Endothelial cell of umbilical vein (primary cell): ENCODE measurements at regions not wholly inside any gene's neighbourhood (a gene's known extent, or its start where the extent isn't known, plus 50 kb on each side); places are given as distances from the start of the nearest gene placed in this dataset.

Source experiments
- BruUV-seq: library from RNA; stranded (reverse); fragments of 400-500 nt; replicated peaks from 2 replicates; lab custom pipeline; 2021; lab: Mats Ljungman, UMichigan
- CTCF ChIA-PET: fragments of 300-600, 350-600 bp; sonication (Branson Sonifier 250); formaldehyde crosslinking; loops from one replicate; lab custom pipeline; 2021; ENCODE audit warnings: antibody characterized with exemption, inconsistent platforms; lab: Charles Lee
- POLR2A ChIA-PET: fragments of 300-600, 350-600 bp; sonication (Branson Sonifier 250); formaldehyde crosslinking; loops from one replicate; lab custom pipeline; 2021; ENCODE audit warnings: antibody characterized with exemption, inconsistent platforms; lab: Charles Lee
- DNase-seq: peaks from one replicate; pipeline ENCODE4 v3.0.0-alpha.2; 2011; ENCODE audit warnings: low read depth, low spot score
- FAIRE-seq: peaks from 2 replicates; lab custom pipeline; 2011; peaks lifted over from hg19 to GRCh38; lab: Jason Lieb, UNC
- H2AFZ ChIP-seq: 2 replicates; pipeline ENCODE4 v1.6.0; 2012; ENCODE audit warnings: low read depth, low read length, control low read depth, inconsistent platforms
- H3K27ac ChIP-seq: 2 replicates; pipeline ENCODE4 v1.5.1; 2011; ENCODE audit warnings: low read depth, mild to moderate bottlenecking, control low read depth, low read length, moderate library complexity; ENCODE audit not compliant: insufficient read depth
- H3K27me3 ChIP-seq, 2 experiments: 2 replicates each; pipeline versions ENCODE4 v1.6.0 to v1.6.1; 2011; ENCODE audit warnings: low read length in 2 of 2, mixed read lengths in 1 of 2; ENCODE audit not compliant: control insufficient read depth in 2 of 2, insufficient read depth in 2 of 2
- H3K36me3 ChIP-seq, 2 experiments: 2 replicates in 1 of 2; 3 replicates in 1 of 2; pipeline ENCODE4 v1.5.1; 2011; ENCODE audit warnings: low read length in 2 of 2, mild to moderate bottlenecking in 1 of 2, moderate library complexity in 1 of 2; ENCODE audit not compliant: control insufficient read depth in 2 of 2, insufficient read depth in 2 of 2; ENCODE audit errors: extremely low read depth in 1 of 2
- H3K4me1 ChIP-seq: 3 replicates; pipeline ENCODE4 v1.5.1; 2011; ENCODE audit warnings: mild to moderate bottlenecking, low read length; ENCODE audit not compliant: control insufficient read depth, insufficient read depth; ENCODE audit errors: extremely low read depth
- H3K4me2 ChIP-seq: 2 replicates; pipeline ENCODE4 v1.6.1; 2011; ENCODE audit warnings: low read length, control low read depth, mixed read lengths; ENCODE audit not compliant: insufficient read depth
- H3K4me3 ChIP-seq, 3 experiments: fragments of 200-600 bp in 1 of 3; sonication (generic), shearing (Covaris generic) in 1 of 3; replicated peaks in 1 of 3; 2 replicates each; pipeline ENCODE4 v1.5.1; 2011 to 2016; ENCODE audit warnings: control low read depth in 3 of 3, low read length in 3 of 3, mild to moderate bottlenecking in 2 of 3, inconsistent platforms in 1 of 3, low read depth in 1 of 3, moderate library complexity in 1 of 3; ENCODE audit not compliant: insufficient read depth in 1 of 3
- H3K79me2 ChIP-seq: 2 replicates; pipeline ENCODE4 v1.6.0; 2012; ENCODE audit warnings: low read length, inconsistent platforms; ENCODE audit not compliant: control insufficient read depth, insufficient read depth
- H3K9ac ChIP-seq: replicated peaks from 2 replicates; pipeline ENCODE3; 2011; ENCODE audit warnings: low read length, control low read depth; ENCODE audit not compliant: insufficient read depth; ENCODE audit errors: extremely low read depth
- H3K9me1 ChIP-seq: replicated peaks from 3 replicates; pipeline ENCODE4 v1.6.0; 2011; ENCODE audit warnings: mild to moderate bottlenecking, low read length; ENCODE audit not compliant: control insufficient read depth, insufficient read depth; ENCODE audit errors: extremely low read depth
- H3K9me3 ChIP-seq: replicated peaks from 2 replicates; pipeline ENCODE4 v1.5.1; 2012; ENCODE audit warnings: low read length, inconsistent platforms; ENCODE audit not compliant: control insufficient read depth, insufficient read depth
- H4K20me1 ChIP-seq: replicated peaks from 2 replicates; pipeline ENCODE3; 2011; ENCODE audit warnings: mild to moderate bottlenecking, low read length; ENCODE audit not compliant: control insufficient read depth, insufficient read depth; ENCODE audit errors: extremely low read depth
- CTCF ChIP-seq, 2 donors: IDR thresholded peaks; 1 replicate in 1 of 2; 2 replicates in 1 of 2; pipeline ENCODE4 v1.5.1; 2011; ENCODE audit warnings: low read length in 2 of 2, mild to moderate bottlenecking in 2 of 2, moderate library complexity in 2 of 2, control low read depth in 1 of 2, inconsistent platforms in 1 of 2, low read depth in 1 of 2; ENCODE audit not compliant: insufficient read depth in 1 of 2; ENCODE audit errors: extremely low read depth in 1 of 2
- EZH2 ChIP-seq: IDR thresholded peaks from 2 replicates; pipeline ENCODE4 v1.6.1; 2012; ENCODE audit warnings: borderline replicate concordance, low read depth, mild to moderate bottlenecking, moderate library complexity, low read length, inconsistent platforms; ENCODE audit not compliant: severe bottlenecking
- GATA2 ChIP-seq: IDR thresholded peaks from 2 replicates; pipeline ENCODE4 v1.7.0; 2011; ENCODE audit warnings: low read depth, mild to moderate bottlenecking, moderate library complexity, mixed read lengths, low read length; ENCODE audit not compliant: insufficient read length, insufficient read depth
- JUN ChIP-seq: IDR thresholded peaks from 2 replicates; pipeline ENCODE4 v1.6.1; 2011; ENCODE audit warnings: borderline replicate concordance, low read depth; ENCODE audit not compliant: insufficient read length, insufficient read depth
- MAX ChIP-seq: IDR thresholded peaks from 2 replicates; pipeline ENCODE4 v1.6.1; 2011; ENCODE audit not compliant: insufficient read depth, insufficient read length
- MYC ChIP-seq: IDR thresholded peaks from one replicate; pipeline ENCODE4 v1.6.1; 2011; ENCODE audit warnings: mild to moderate bottlenecking, low read depth, low read length
- POLR2A ChIP-seq: IDR thresholded peaks from 2 replicates; pipeline ENCODE4 v1.6.1; 2012; ENCODE audit warnings: low read depth, mild to moderate bottlenecking, control low read depth, low read length
- POLR2AphosphoS5 ChIP-seq: IDR thresholded peaks from 2 replicates; pipeline ENCODE4 v1.6.1; 2012; ENCODE audit warnings: low read depth, mild to moderate bottlenecking, control low read depth, low read length, moderate library complexity; ENCODE audit not compliant: insufficient read depth
- dilution Hi-C: fragments of 300-500 bp; cut with MboI; formaldehyde crosslinking; loops from one replicate; pipeline ENCODE4 v1.15.0; 2019; ENCODE audit warnings: low sequenced_read_pairs; ENCODE audit not compliant: extremely low pct_ligation_motif_present
- intact Hi-C: fragments of 100-400 bp; cut with micrococcal nuclease; formaldehyde crosslinking; loops from one replicate; pipeline ENCODE4 v1.10.0; 2022

- intact Hi-C loops, result no loop called here
- no peaks in the 10 kb centered on the region for H3K79me2 ChIP-seq
- no peak overlapping the region for H3K27ac ChIP-seq
- H3K36me3 ChIP-seq, result no peaks in the 10 kb centered on the region
- no peaks in the 10 kb centered on the region for H3K9me1 ChIP-seq
- no peak for FAIRE-seq
- peaks cover 2% of the 10 kb centered on the region for H3K9me3 ChIP-seq
- no peak for TF ChIP-seq EZH2
- no peak for TF ChIP-seq JUN
- no peak for TF ChIP-seq MAX
- TF ChIP-seq POLR2A, result no peak
- TF ChIP-seq MYC, result no peak
- no peak for TF ChIP-seq CTCF (IDR thresholded peaks at IDR 0.05; ENCODE audit: extremely low read depth in 1 of 2, insufficient read depth in 1 of 2, low read depth in 1 of 2, low read length in 2 of 2)
- no peak for TF ChIP-seq POLR2AphosphoS5
- TF ChIP-seq GATA2, result no peak
- CTCF ChIA-PET, result no interaction called here
- H3K9ac ChIP-seq, result no peak overlapping the region
- H3K27me3 ChIP-seq, result no peaks in the 10 kb centered on the region
- no peak for DNase-seq
- no peaks in the 10 kb centered on the region for H3K4me1 ChIP-seq
- dilution Hi-C loops, result no loop called here
- no peak overlapping the region for H3K4me3 ChIP-seq
- no peak overlapping the region for H3K4me2 ChIP-seq
- no peaks in the 10 kb centered on the region for H4K20me1 ChIP-seq
- no peak overlapping the region for H2AFZ ChIP-seq
- no TSS peak for BruUV-seq
- POLR2A ChIA-PET, result no interaction called here
Observed at GRCh38 chr2:104452558-104452957, 401.4 kb upstream of the POU3F3 start.
